Gastrocnemius medialis (tissue), 4 donors: ENCODE measurements at regions not wholly inside any gene's neighbourhood (a gene's known extent, or its start where the extent isn't known, plus 50 kb on each side); places are given as distances from the start of the nearest gene placed in this dataset.

Source experiments
- POLR2A ChIP-seq, 2 donors: fragments of 450-650 bp; IDR thresholded peaks; one replicate each; pipeline ENCODE4 v1.6.1; 2017; ENCODE audit warnings: antibody characterized with exemption in 2 of 2, mild to moderate bottlenecking in 2 of 2, moderate library complexity in 2 of 2
- TF ChIP-seq, protein P1 (sequence below), 5 experiments: fragments of 450-650 bp in 3 of 5; fragments of 200-600 bp in 2 of 5; sonication (generic) in 2 of 5; IDR thresholded peaks in 4 of 5; conservative IDR thresholded peaks in 1 of 5; 1 replicate in 4 of 5; 2 replicates in 1 of 5; pipeline ENCODE4 v1.5.1; 2016 to 2019; ENCODE audit warnings: antibody characterized with exemption in 5 of 5, mild to moderate bottlenecking in 3 of 5, moderate library complexity in 3 of 5

DNA sequence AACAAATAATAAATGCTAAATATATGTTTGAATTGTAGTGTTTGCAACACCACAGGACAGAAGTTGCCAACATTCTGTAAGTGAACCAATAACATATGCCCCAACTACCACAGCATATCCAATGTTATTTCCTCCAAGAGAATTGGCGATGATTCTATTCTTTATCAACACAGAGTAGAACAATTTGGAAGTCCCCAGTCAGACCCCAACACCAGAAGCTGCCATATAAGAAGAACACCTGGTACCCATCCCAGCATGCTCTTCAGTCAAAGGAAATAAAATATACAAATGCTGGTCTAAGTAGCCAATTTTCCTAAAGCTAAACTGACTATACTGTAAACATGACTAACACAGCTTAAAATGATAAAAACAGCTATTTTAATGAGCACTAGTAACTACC, 145.7 kb downstream of the KLF12 start:
- TF ChIP-seq, protein P1, sequence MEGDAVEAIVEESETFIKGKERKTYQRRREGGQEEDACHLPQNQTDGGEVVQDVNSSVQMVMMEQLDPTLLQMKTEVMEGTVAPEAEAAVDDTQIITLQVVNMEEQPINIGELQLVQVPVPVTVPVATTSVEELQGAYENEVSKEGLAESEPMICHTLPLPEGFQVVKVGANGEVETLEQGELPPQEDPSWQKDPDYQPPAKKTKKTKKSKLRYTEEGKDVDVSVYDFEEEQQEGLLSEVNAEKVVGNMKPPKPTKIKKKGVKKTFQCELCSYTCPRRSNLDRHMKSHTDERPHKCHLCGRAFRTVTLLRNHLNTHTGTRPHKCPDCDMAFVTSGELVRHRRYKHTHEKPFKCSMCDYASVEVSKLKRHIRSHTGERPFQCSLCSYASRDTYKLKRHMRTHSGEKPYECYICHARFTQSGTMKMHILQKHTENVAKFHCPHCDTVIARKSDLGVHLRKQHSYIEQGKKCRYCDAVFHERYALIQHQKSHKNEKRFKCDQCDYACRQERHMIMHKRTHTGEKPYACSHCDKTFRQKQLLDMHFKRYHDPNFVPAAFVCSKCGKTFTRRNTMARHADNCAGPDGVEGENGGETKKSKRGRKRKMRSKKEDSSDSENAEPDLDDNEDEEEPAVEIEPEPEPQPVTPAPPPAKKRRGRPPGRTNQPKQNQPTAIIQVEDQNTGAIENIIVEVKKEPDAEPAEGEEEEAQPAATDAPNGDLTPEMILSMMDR (IDR thresholded peaks at IDR 0.05 in 4 of 5, conservative IDR thresholded peaks at IDR 0.05 in 1 of 5) = no peak
- no peak for TF ChIP-seq POLR2A (IDR thresholded peaks at IDR 0.05)
